ENCODE measurements at regions not wholly inside any gene's neighbourhood (a gene's known extent, or its start where the extent isn't known, plus 50 kb on each side); places are given as distances from the start of the nearest gene placed in this dataset.

GRCh38 chr9:113709721-113710120 is 166.4 kb upstream of the ZNF618 start:
- H3K4me2 ChIP-seq (ENCODE audit: low read length): no peak overlapping the region
- WGBS (ENCODE audit: extremely low coverage, insufficient coverage, insufficient read length): no CpG with 5 or more reads among the region's 6 CpGs
- H3K27ac ChIP-seq (ENCODE audit: low read depth, low read length): no peak overlapping the region

GRCh38 chr9:113711251-113711650 is 164.9 kb upstream of the ZNF618 start:
- Histone ChIP-seq H3K9me3 (ENCODE audit: insufficient read depth, low read depth, low read length) (peaks cover 5% of the 10 kb centered on the region), H2BK120ac (ENCODE audit: insufficient read depth, low read length, poor library complexity) (no peak overlapping the region), H3K79me1 (ENCODE audit: low read length) (no peaks in the 10 kb centered on the region), H2AK5ac (ENCODE audit: low read length) (no peak overlapping the region), H3K4me1 (ENCODE audit: control insufficient read depth in 1 of 2, insufficient read depth in 2 of 2, low read length in 2 of 2) (peaks cover 2 to 3% of the 10 kb centered on the region in 2 experiments), H3K9ac (ENCODE audit: low read length) (no peak overlapping the region), H3K27ac (ENCODE audit: low read depth, low read length) (no peak overlapping the region), H3K79me2 (ENCODE audit: control insufficient read depth, insufficient read depth, low read length, poor library complexity) (no peaks in the 10 kb centered on the region), H4K12ac (ENCODE audit: low read depth, low read length) (no peak overlapping the region), H3K23ac (ENCODE audit: low read length) (no peak overlapping the region), H3K4ac (ENCODE audit: low read depth, low read length) (no peak overlapping the region), H2AFZ (ENCODE audit: insufficient read depth, low read length, poor library complexity) (no peak overlapping the region), H3K27me3 (ENCODE audit: insufficient read depth, low read length) (no peaks in the 10 kb centered on the region), H3K18ac (ENCODE audit: low read length) (no peak overlapping the region), H3K36me3 (ENCODE audit: control insufficient read depth in 1 of 2, insufficient read depth in 2 of 2, low read length in 2 of 2) (peaks cover 0 to 2% of the 10 kb centered on the region in 2 experiments), H3K4me3 (ENCODE audit: low read depth, low read length) (no peak overlapping the region), H4K91ac (ENCODE audit: low read depth, low read length) (no peak overlapping the region), H2BK5ac (ENCODE audit: low read depth, low read length, poor library complexity) (no peak overlapping the region), H3K14ac (ENCODE audit: low read length) (no peak overlapping the region), H2BK12ac (ENCODE audit: low read length) (no peak overlapping the region), H4K8ac (ENCODE audit: low read depth, low read length) (no peak overlapping the region), H3K4me2 (ENCODE audit: low read length) (no peak overlapping the region)
- no CpG with 5 or more reads among the region's 1 CpG for WGBS (ENCODE audit: extremely low coverage, insufficient coverage, insufficient read length)
- DNase-seq: no peak

More at GRCh38 chr9:113709721-113710120, 166.4 kb upstream of the ZNF618 start:
- H4K91ac ChIP-seq (ENCODE audit: low read depth, low read length): no peak overlapping the region
- no peaks in the 10 kb centered on the region for H3K27me3 ChIP-seq (ENCODE audit: insufficient read depth, low read length)
- H2AK5ac ChIP-seq (ENCODE audit: low read length): no peak overlapping the region
- H3K14ac ChIP-seq (ENCODE audit: low read length): no peak overlapping the region
- H3K4me1 ChIP-seq (ENCODE audit: control insufficient read depth in 1 of 2, insufficient read depth in 2 of 2, low read length in 2 of 2): peaks cover 7% of the 10 kb centered on the region in 2 experiments
- H3K36me3 ChIP-seq (ENCODE audit: control insufficient read depth in 1 of 2, insufficient read depth in 2 of 2, low read length in 2 of 2): peaks cover 0 to 2% of the 10 kb centered on the region in 2 experiments
- no peaks in the 10 kb centered on the region for H3K79me2 ChIP-seq (ENCODE audit: control insufficient read depth, insufficient read depth, low read length, poor library complexity)
- no peak overlapping the region for H3K18ac ChIP-seq (ENCODE audit: low read length)
- H4K8ac ChIP-seq (ENCODE audit: low read depth, low read length): no peak overlapping the region
- no peak overlapping the region for H3K4me3 ChIP-seq (ENCODE audit: low read depth, low read length)
- no peak overlapping the region for H2BK12ac ChIP-seq (ENCODE audit: low read length)
- no peak overlapping the region for H3K4ac ChIP-seq (ENCODE audit: low read depth, low read length)
- H4K12ac ChIP-seq (ENCODE audit: low read depth, low read length): no peak overlapping the region
- H3K9me3 ChIP-seq (ENCODE audit: insufficient read depth, low read depth, low read length): peaks cover 5% of the 10 kb centered on the region
- H2AFZ ChIP-seq (ENCODE audit: insufficient read depth, low read length, poor library complexity): no peak overlapping the region
- H2BK5ac ChIP-seq (ENCODE audit: low read depth, low read length, poor library complexity): no peak overlapping the region
- H3K9ac ChIP-seq (ENCODE audit: low read length): no peak overlapping the region
- DNase-seq: no peak
- H3K79me1 ChIP-seq (ENCODE audit: low read length): no peaks in the 10 kb centered on the region
- no peak overlapping the region for H2BK120ac ChIP-seq (ENCODE audit: insufficient read depth, low read length, poor library complexity)
- no peak overlapping the region for H3K23ac ChIP-seq (ENCODE audit: low read length)

GRCh38 chr9:113712053-113712452 is 164.1 kb upstream of the ZNF618 start:
- H3K27me3 ChIP-seq (ENCODE audit: insufficient read depth, low read length): no peaks in the 10 kb centered on the region
- H3K9ac ChIP-seq (ENCODE audit: low read length): no peak overlapping the region
- no peak overlapping the region for H3K18ac ChIP-seq (ENCODE audit: low read length)
- no peak overlapping the region for H3K4ac ChIP-seq (ENCODE audit: low read depth, low read length)
- WGBS (ENCODE audit: extremely low coverage, insufficient coverage, insufficient read length): no CpG with 5 or more reads among the region's 2 CpGs
- H3K36me3 ChIP-seq (ENCODE audit: control insufficient read depth in 1 of 2, insufficient read depth in 2 of 2, low read length in 2 of 2): peaks cover 0 to 2% of the 10 kb centered on the region in 2 experiments
- H3K23ac ChIP-seq (ENCODE audit: low read length): no peak overlapping the region
- H4K12ac ChIP-seq (ENCODE audit: low read depth, low read length): no peak overlapping the region
- no peak overlapping the region for H2BK12ac ChIP-seq (ENCODE audit: low read length)
- H2AFZ ChIP-seq (ENCODE audit: insufficient read depth, low read length, poor library complexity): no peak overlapping the region
- no peak overlapping the region for H4K8ac ChIP-seq (ENCODE audit: low read depth, low read length)
- H4K91ac ChIP-seq (ENCODE audit: low read depth, low read length): no peak overlapping the region
- no peak overlapping the region for H3K14ac ChIP-seq (ENCODE audit: low read length)
- H3K9me3 ChIP-seq (ENCODE audit: insufficient read depth, low read depth, low read length): peaks cover 5% of the 10 kb centered on the region
- no peak overlapping the region for H2BK5ac ChIP-seq (ENCODE audit: low read depth, low read length, poor library complexity)
- H3K27ac ChIP-seq (ENCODE audit: low read depth, low read length): no peak overlapping the region
- no peak overlapping the region for H2BK120ac ChIP-seq (ENCODE audit: insufficient read depth, low read length, poor library complexity)
- DNase-seq: no peak
- H3K4me2 ChIP-seq (ENCODE audit: low read length): no peak overlapping the region
- H3K4me3 ChIP-seq (ENCODE audit: low read depth, low read length): no peak overlapping the region
- no peaks in the 10 kb centered on the region for H3K79me1 ChIP-seq (ENCODE audit: low read length)
- H3K79me2 ChIP-seq (ENCODE audit: control insufficient read depth, insufficient read depth, low read length, poor library complexity): no peaks in the 10 kb centered on the region
- H3K4me1 ChIP-seq (ENCODE audit: control insufficient read depth in 1 of 2, insufficient read depth in 2 of 2, low read length in 2 of 2): no peaks in the 10 kb centered on the region
- no peak overlapping the region for H2AK5ac ChIP-seq (ENCODE audit: low read length)

- WGBS (ENCODE audit: extremely low coverage, insufficient coverage, insufficient read length): no CpG with 5 or more reads among the region's 5 CpGs
Observed at GRCh38 chr9:113715086-113715485, 161.0 kb upstream of the ZNF618 start.

More at GRCh38 chr9:113715086-113715485, 161.0 kb upstream of the ZNF618 start:
- DNase-seq: peak; percentile 33 to 65
- Histone ChIP-seq H2AFZ (ENCODE audit: insufficient read depth, low read length, poor library complexity) (no peak overlapping the region), H3K14ac (ENCODE audit: low read length) (no peak overlapping the region), H4K8ac (ENCODE audit: low read depth, low read length) (no peak overlapping the region), H3K18ac (ENCODE audit: low read length) (no peak overlapping the region), H3K27ac (ENCODE audit: low read depth, low read length) (no peak overlapping the region), H2BK120ac (ENCODE audit: insufficient read depth, low read length, poor library complexity) (no peak overlapping the region), H3K4ac (ENCODE audit: low read depth, low read length) (no peak overlapping the region), H2BK12ac (ENCODE audit: low read length) (no peak overlapping the region), H3K9me3 (ENCODE audit: insufficient read depth, low read depth, low read length) (no peaks in the 10 kb centered on the region), H3K9ac (ENCODE audit: low read length) (no peak overlapping the region), H3K36me3 (ENCODE audit: control insufficient read depth in 1 of 2, insufficient read depth in 2 of 2, low read length in 2 of 2) (no peaks in the 10 kb centered on the region), H4K12ac (ENCODE audit: low read depth, low read length) (no peak overlapping the region), H3K27me3 (ENCODE audit: insufficient read depth, low read length) (no peaks in the 10 kb centered on the region), H4K91ac (ENCODE audit: low read depth, low read length) (no peak overlapping the region), H3K23ac (ENCODE audit: low read length) (no peak overlapping the region), H3K4me2 (ENCODE audit: low read length) (no peak overlapping the region), H3K79me1 (ENCODE audit: low read length) (no peaks in the 10 kb centered on the region), H2BK5ac (ENCODE audit: low read depth, low read length, poor library complexity) (no peak overlapping the region), H3K79me2 (ENCODE audit: control insufficient read depth, insufficient read depth, low read length, poor library complexity) (no peaks in the 10 kb centered on the region), H3K4me3 (ENCODE audit: low read depth, low read length) (no peak overlapping the region), H3K4me1 (ENCODE audit: control insufficient read depth in 1 of 2, insufficient read depth in 2 of 2, low read length in 2 of 2) (no peaks in the 10 kb centered on the region), H2AK5ac (ENCODE audit: low read length) (no peak overlapping the region)
